NT2/D1 (cell line): ENCODE measurements at regions not wholly inside any gene's neighbourhood (a gene's known extent, or its start where the extent isn't known, plus 50 kb on each side); places are given as distances from the start of the nearest gene placed in this dataset.
"Not testable (repeated sequence)": the region's sequence is repeated elsewhere in the genome, so short reads cannot be mapped to it uniquely, and the experiment has no call there.

Experiments
- YY1 ChIP-seq: IDR thresholded peaks from 2 replicates; pipeline ENCODE4 v1.6.1; 2011; ENCODE audit not compliant: insufficient read length, insufficient read depth
- ZNF274 ChIP-seq: IDR thresholded peaks from 2 replicates; pipeline ENCODE4 v1.6.1; 2011; ENCODE audit warnings: mild to moderate bottlenecking, low read depth, low read length

GRCh38 chr17:64791226-64791625 is 128.1 kb downstream of the LRRC37A3 start:
- not testable (repeated sequence) for TF ChIP-seq ZNF274, YY1
